A673 (cell line): ENCODE measurements at regions not wholly inside any gene's neighbourhood (a gene's known extent, or its start where the extent isn't known, plus 50 kb on each side); places are given as distances from the start of the nearest gene placed in this dataset.

Experiments
- BruUV-seq: library from RNA; stranded (reverse); fragments of 400-500 nt; replicated peaks from 2 replicates; lab custom pipeline; 2021; lab: Mats Ljungman, UMichigan
- CTCF ChIA-PET: fragments of 300-600 bp; sonication (Branson Sonifier 250); formaldehyde crosslinking; loops from one replicate; lab custom pipeline; 2022; ENCODE audit warnings: antibody characterized with exemption; lab: Charles Lee
- POLR2A ChIA-PET: fragments of 300-600 bp; sonication (Branson Sonifier 250); formaldehyde crosslinking; loops from one replicate; lab custom pipeline; 2022; ENCODE audit warnings: antibody characterized with exemption; ENCODE audit not compliant: low non-redundant PET; lab: Charles Lee
- DNase-seq: peaks from one replicate; pipeline ENCODE4 v3.0.0-alpha.2; 2015; ENCODE audit warnings: low spot score
- H3K27ac ChIP-seq: fragments of 200-600 bp; sonication (generic); 2 replicates; pipeline ENCODE4 v1.5.1; 2016; ENCODE audit warnings: mixed run types, low read depth, mild to moderate bottlenecking, mixed read lengths, antibody characterized with exemption, low read length; ENCODE audit not compliant: poor library complexity, severe bottlenecking
- H3K27me3 ChIP-seq: fragments of 200-600 bp; sonication (generic); replicated peaks from 2 replicates; pipeline ENCODE4 v1.6.1; 2017; ENCODE audit warnings: mixed run types, low read depth, mild to moderate bottlenecking, mixed read lengths, antibody characterized with exemption, low read length; ENCODE audit not compliant: insufficient read depth, poor library complexity
- H3K36me3 ChIP-seq: fragments of 200-600 bp; sonication (generic); 2 replicates; pipeline ENCODE4 v1.6.1; 2016; ENCODE audit warnings: mixed run types, mild to moderate bottlenecking, mixed read lengths, antibody characterized with exemption, low read length; ENCODE audit not compliant: insufficient read depth, poor library complexity, severe bottlenecking
- H3K4me1 ChIP-seq: fragments of 200-600 bp; sonication (generic); 2 replicates; pipeline ENCODE4 v1.6.1; 2017; ENCODE audit warnings: mixed run types, mild to moderate bottlenecking, mixed read lengths, antibody characterized with exemption, low read length; ENCODE audit not compliant: insufficient read depth, poor library complexity, severe bottlenecking
- H3K4me3 ChIP-seq: fragments of 200-600 bp; sonication (generic); 2 replicates; pipeline ENCODE4 v1.5.1; 2016; ENCODE audit warnings: low read depth, mixed run types, mild to moderate bottlenecking, mixed read lengths, low read length; ENCODE audit not compliant: poor library complexity, severe bottlenecking
- H3K9me3 ChIP-seq: fragments of 200-600 bp; sonication (generic); 2 replicates; pipeline ENCODE4 v1.6.1; 2016; ENCODE audit warnings: mixed run types, low read depth, mild to moderate bottlenecking, mixed read lengths, antibody characterized with exemption, low read length; ENCODE audit not compliant: poor library complexity, severe bottlenecking
- EZH2 ChIP-seq: fragments of 200-600 bp; sonication (generic); IDR thresholded peaks from 2 replicates; pipeline ENCODE4 v1.6.1; 2017; ENCODE audit warnings: borderline replicate concordance, low read depth, mild to moderate bottlenecking, mixed read lengths, antibody characterized with exemption, low read length; ENCODE audit not compliant: poor library complexity, severe bottlenecking
- intact Hi-C: fragments of 100-400 bp; cut with micrococcal nuclease; formaldehyde crosslinking; loops from one replicate; pipeline ENCODE4 v1.10.0; 2022; ENCODE audit not compliant: unreplicated experiment
- TF ChIP-seq, protein P1 (sequence below): fragments of 300-800, 200-600 bp; sonication (generic); conservative IDR thresholded peaks from 2 replicates; pipeline ENCODE4 v1.5.1; 2017; ENCODE audit warnings: low read depth, mild to moderate bottlenecking, antibody characterized with exemption, low read length, moderate library complexity, mixed read lengths

DNA sequence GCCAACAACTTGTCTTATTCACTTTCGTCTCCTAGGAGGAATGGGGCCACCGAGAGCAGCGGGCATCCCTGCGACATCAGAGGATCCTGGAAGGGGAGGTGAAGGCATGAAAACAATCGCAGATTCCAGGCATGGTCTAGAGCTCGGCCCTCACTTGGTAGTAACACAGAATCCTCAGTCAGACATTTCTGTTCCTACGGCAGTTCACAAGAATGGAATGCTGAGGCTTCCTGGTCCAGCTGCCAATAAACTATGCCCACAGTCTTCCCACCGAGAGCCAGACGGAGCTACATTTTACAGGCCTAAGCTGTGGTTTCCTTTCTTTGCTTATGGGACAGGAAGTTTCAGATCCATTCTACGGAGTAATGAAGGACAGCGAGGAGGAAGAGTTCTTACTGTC lies 75.8 kb downstream of the OR13A1 start:
- POLR2A ChIA-PET: no interaction called here
- Histone ChIP-seq H3K27me3 (no peaks in the 10 kb centered on the region), H3K9me3 (no peaks in the 10 kb centered on the region), H3K4me1 (no peaks in the 10 kb centered on the region), H3K36me3 (no peaks in the 10 kb centered on the region), H3K27ac (no peak overlapping the region), H3K4me3 (no peak overlapping the region)
- CTCF ChIA-PET: no interaction called here
- no peak for DNase-seq
- intact Hi-C loops: loop anchor here (2.0 to 10.0 kb wide), 3 partner anchors 223 to 785 kb away; no protein-coding TSS in a partner anchor
- BruUV-seq: no TSS peak
- TF ChIP-seq, protein P1, sequence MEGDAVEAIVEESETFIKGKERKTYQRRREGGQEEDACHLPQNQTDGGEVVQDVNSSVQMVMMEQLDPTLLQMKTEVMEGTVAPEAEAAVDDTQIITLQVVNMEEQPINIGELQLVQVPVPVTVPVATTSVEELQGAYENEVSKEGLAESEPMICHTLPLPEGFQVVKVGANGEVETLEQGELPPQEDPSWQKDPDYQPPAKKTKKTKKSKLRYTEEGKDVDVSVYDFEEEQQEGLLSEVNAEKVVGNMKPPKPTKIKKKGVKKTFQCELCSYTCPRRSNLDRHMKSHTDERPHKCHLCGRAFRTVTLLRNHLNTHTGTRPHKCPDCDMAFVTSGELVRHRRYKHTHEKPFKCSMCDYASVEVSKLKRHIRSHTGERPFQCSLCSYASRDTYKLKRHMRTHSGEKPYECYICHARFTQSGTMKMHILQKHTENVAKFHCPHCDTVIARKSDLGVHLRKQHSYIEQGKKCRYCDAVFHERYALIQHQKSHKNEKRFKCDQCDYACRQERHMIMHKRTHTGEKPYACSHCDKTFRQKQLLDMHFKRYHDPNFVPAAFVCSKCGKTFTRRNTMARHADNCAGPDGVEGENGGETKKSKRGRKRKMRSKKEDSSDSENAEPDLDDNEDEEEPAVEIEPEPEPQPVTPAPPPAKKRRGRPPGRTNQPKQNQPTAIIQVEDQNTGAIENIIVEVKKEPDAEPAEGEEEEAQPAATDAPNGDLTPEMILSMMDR: no peak
- no peak for TF ChIP-seq EZH2

DNA sequence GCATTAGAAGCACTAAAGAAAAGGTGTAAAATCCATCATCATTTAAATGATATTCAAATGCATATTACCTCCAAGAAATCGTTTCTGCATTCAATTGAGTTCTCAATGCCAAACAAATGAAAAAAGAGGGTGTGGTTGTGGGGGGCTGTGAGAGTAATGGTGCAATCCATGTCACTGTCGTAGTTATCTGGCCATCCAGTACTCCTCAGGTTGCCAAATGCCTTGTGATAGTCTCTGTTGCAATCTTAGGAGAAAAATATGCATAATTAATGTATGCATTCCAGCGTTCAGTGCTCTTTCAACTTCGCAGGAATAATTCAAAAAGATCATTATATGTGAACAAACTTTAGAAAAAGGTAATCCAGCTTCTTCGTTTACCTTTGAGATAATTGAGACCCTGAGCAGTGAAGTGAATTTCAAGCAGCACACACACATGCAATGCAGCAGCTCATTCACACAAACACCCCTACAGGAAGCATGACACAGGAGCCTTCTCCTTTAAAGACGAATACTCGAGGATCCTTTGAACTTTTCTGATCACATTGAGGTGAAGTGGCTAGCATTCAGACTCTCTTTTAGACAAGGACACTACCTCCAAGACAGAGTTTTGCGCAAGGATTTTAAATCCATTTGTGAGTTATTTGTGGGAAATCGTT lies 73.4 kb downstream of the OR13A1 start:
- ChIA-PET CTCF (interaction anchor here (1.7 kb wide), 1 partner anchor 8 kb away, joined by 4 read pairs; no protein-coding TSS in a partner anchor), POLR2A (no interaction called here)
- H3K4me1 ChIP-seq: no peaks in the 10 kb centered on the region
- no peak overlapping the region for H3K27ac ChIP-seq
- TF ChIP-seq EZH2: no peak
- TF ChIP-seq, protein P1: no peak
- intact Hi-C loops: no loop called here
- H3K36me3 ChIP-seq: no peaks in the 10 kb centered on the region
- no peak overlapping the region for H3K4me3 ChIP-seq
- no peaks in the 10 kb centered on the region for H3K9me3 ChIP-seq
- DNase-seq: no peak
- H3K27me3 ChIP-seq: no peaks in the 10 kb centered on the region
- no TSS peak for BruUV-seq

DNA sequence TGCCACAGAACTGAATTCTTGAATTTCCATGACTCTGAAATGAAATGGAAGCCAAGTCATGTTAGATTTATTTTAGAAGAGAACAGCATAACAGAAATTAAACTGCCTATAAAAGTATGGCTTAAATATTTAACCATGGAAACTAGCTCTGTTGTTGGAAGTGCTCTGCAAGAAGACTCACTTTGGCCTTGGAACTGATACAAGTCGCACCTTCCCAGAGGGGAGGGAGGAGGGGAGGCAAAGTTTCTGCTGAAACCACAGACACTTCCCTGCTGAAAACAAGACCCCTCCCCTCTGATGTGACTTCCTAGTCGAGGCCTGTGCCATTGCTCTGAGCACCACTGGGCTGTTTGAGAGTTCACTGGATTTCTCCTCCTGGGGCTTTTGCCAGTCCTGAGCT lies 72.1 kb downstream of the OR13A1 start:
- no peak for DNase-seq
- H3K9me3 ChIP-seq: no peaks in the 10 kb centered on the region
- TF ChIP-seq, protein P1: no peak
- TF ChIP-seq EZH2: no peak
- H3K27me3 ChIP-seq: no peaks in the 10 kb centered on the region
- intact Hi-C loops: no loop called here
- no peak overlapping the region for H3K4me3 ChIP-seq
- H3K4me1 ChIP-seq: no peaks in the 10 kb centered on the region
- BruUV-seq: no TSS peak
- H3K36me3 ChIP-seq: no peaks in the 10 kb centered on the region
- ChIA-PET POLR2A (no interaction called here), CTCF (no interaction called here)
- no peak overlapping the region for H3K27ac ChIP-seq
